Neuronal stem cell (in vitro differentiated cells): ENCODE measurements at regions not wholly inside any gene's neighbourhood (a gene's known extent, or its start where the extent isn't known, plus 50 kb on each side); places are given as distances from the start of the nearest gene placed in this dataset.

ENCODE experiments used
- DNase-seq: peaks from one replicate; pipeline ENCODE4 v3.0.0-alpha.2; 2013; ENCODE audit warnings: low spot score
- H2AFZ ChIP-seq: one replicate; pipeline ENCODE4 v1.6.1; 2013; ENCODE audit warnings: mild to moderate bottlenecking, low read length, inconsistent platforms
- H2AK5ac ChIP-seq: 2 replicates; pipeline ENCODE4 v1.6.1; 2013; ENCODE audit warnings: low read depth, mild to moderate bottlenecking, inconsistent platforms, low read length, moderate library complexity, mixed read lengths
- H2BK120ac ChIP-seq: 2 replicates; pipeline ENCODE4 v1.6.1; 2013; ENCODE audit warnings: low read depth, mild to moderate bottlenecking, inconsistent platforms, low read length, moderate library complexity, mixed read lengths
- H2BK12ac ChIP-seq: one replicate; pipeline ENCODE4 v1.6.1; 2013; ENCODE audit warnings: low read length, inconsistent platforms
- H2BK15ac ChIP-seq: 2 replicates; pipeline ENCODE4 v1.6.1; 2013; ENCODE audit warnings: mild to moderate bottlenecking, low read length, inconsistent platforms, mixed read lengths
- H2BK5ac ChIP-seq: one replicate; pipeline ENCODE4 v1.6.1; 2013; ENCODE audit warnings: inconsistent platforms, mild to moderate bottlenecking, low read length, moderate library complexity
- H3K14ac ChIP-seq: one replicate; pipeline ENCODE4 v1.6.1; 2013; ENCODE audit warnings: low read length, inconsistent platforms
- H3K18ac ChIP-seq: 2 replicates; pipeline ENCODE4 v1.6.1; 2013; ENCODE audit warnings: low read length, inconsistent platforms
- H3K23ac ChIP-seq: 2 replicates; pipeline ENCODE4 v1.6.1; 2013; ENCODE audit warnings: low read depth, mild to moderate bottlenecking, mixed read lengths, low read length, inconsistent platforms; ENCODE audit not compliant: poor library complexity
- H3K27ac ChIP-seq: replicated peaks from 3 replicates; pipeline ENCODE4 v1.5.1; 2013; ENCODE audit warnings: low read length, inconsistent platforms
- H3K27me3 ChIP-seq, 3 experiments: 2 replicates each; pipeline ENCODE4 v1.6.1; 2013; ENCODE audit warnings: low read length in 3 of 3, mild to moderate bottlenecking in 2 of 3, inconsistent platforms in 1 of 3, low read depth in 1 of 3, mixed read lengths in 1 of 3, moderate library complexity in 1 of 3; ENCODE audit not compliant: control insufficient read depth in 3 of 3, insufficient read depth in 3 of 3
- H3K36me3 ChIP-seq, 2 donors: replicated peaks in 1 of 2; 2 replicates each; pipeline ENCODE4 v1.6.1; 2013; ENCODE audit warnings: low read length in 2 of 2; ENCODE audit not compliant: control insufficient read depth in 2 of 2, insufficient read depth in 2 of 2
- H3K4ac ChIP-seq: 2 replicates; pipeline ENCODE4 v1.6.1; 2013; ENCODE audit warnings: inconsistent platforms, mild to moderate bottlenecking, low read length, moderate library complexity
- H3K4me1 ChIP-seq, 2 donors: 1 replicate in 1 of 2; 2 replicates in 1 of 2; pipeline ENCODE4 v1.6.1; 2013; ENCODE audit warnings: low read length in 2 of 2, low read depth in 1 of 2; ENCODE audit not compliant: control insufficient read depth in 2 of 2, insufficient read depth in 1 of 2
- H3K4me2 ChIP-seq: one replicate; pipeline ENCODE4 v1.6.1; 2013; ENCODE audit warnings: mild to moderate bottlenecking, low read length, inconsistent platforms; ENCODE audit not compliant: insufficient read depth, poor library complexity, severe bottlenecking
- H3K4me3 ChIP-seq, 2 donors: 2 replicates each; pipeline ENCODE4 v1.5.1; 2013; ENCODE audit warnings: low read length in 2 of 2, mild to moderate bottlenecking in 2 of 2, inconsistent platforms in 1 of 2, moderate library complexity in 1 of 2
- H3K79me1 ChIP-seq: one replicate; pipeline ENCODE4 v1.6.1; 2013; ENCODE audit warnings: low read depth, mild to moderate bottlenecking, inconsistent platforms, low read length, moderate library complexity
- H3K9ac ChIP-seq: one replicate; pipeline ENCODE4 v1.6.1; 2013; ENCODE audit warnings: mild to moderate bottlenecking, low read depth, low read length, inconsistent platforms; ENCODE audit not compliant: poor library complexity
- H3K9me3 ChIP-seq, 2 donors: replicated peaks in 1 of 2; 2 replicates each; pipeline versions ENCODE3 to v1.6.1; 2013; ENCODE audit warnings: low read length in 2 of 2, mild to moderate bottlenecking in 2 of 2, inconsistent platforms in 1 of 2, low read depth in 1 of 2, mixed read lengths in 1 of 2, moderate library complexity in 1 of 2; ENCODE audit not compliant: control insufficient read depth in 2 of 2, insufficient read depth in 1 of 2
- H4K8ac ChIP-seq: one replicate; pipeline ENCODE4 v1.6.1; 2013; ENCODE audit warnings: low read depth, mild to moderate bottlenecking, inconsistent platforms, low read length, moderate library complexity
- H4K91ac ChIP-seq: one replicate; pipeline ENCODE4 v1.6.1; 2013; ENCODE audit warnings: low read length, low read depth, mild to moderate bottlenecking, inconsistent platforms; ENCODE audit not compliant: poor library complexity
- WGBS, 2 donors: extraction: QIAGEN DNeasy Blood & Tissue Kit; methylation state at CpG; one replicate each; pipeline ENCODE4 v1.1.7; 2013; ENCODE audit warnings: missing lambda C conversion rate in 2 of 2, mixed read lengths in 1 of 2; ENCODE audit not compliant: insufficient read length in 2 of 2, insufficient replicate concordance in 1 of 2; ENCODE audit errors: extremely low coverage in 2 of 2; 5-methylcytosine and 5-hydroxymethylcytosine counted together

GRCh38 chr5:98204798-98205197, 568.7 kb upstream of the RGMB start:
- no peak overlapping the region for H2BK5ac ChIP-seq
- no peak overlapping the region for H4K8ac ChIP-seq

GRCh38 chr5:98205691-98206461, 567.6 kb upstream of the RGMB start:
- Histone ChIP-seq H3K27ac (no peak overlapping the region), H3K4ac (no peak overlapping the region), H2BK5ac (no peak overlapping the region), H3K9me3 (peaks cover 0 to 3% of the 10 kb centered on the region in 2 donors), H4K8ac (no peak overlapping the region), H2BK120ac (no peak overlapping the region), H3K79me1 (no peaks in the 10 kb centered on the region), H2AFZ (peak overlapping the region; percentile 9), H2AK5ac (no peak overlapping the region), H3K4me1 (no peaks in the 10 kb centered on the region), H3K18ac (no peak overlapping the region), H2BK12ac (no peak overlapping the region), H4K91ac (no peak overlapping the region), H3K4me3 (no peak overlapping the region), H3K36me3 (no peaks in the 10 kb centered on the region), H3K23ac (no peak overlapping the region), H3K9ac (no peak overlapping the region), H2BK15ac (no peak overlapping the region), H3K27me3 (no peaks in the 10 kb centered on the region), H3K4me2 (no peak overlapping the region), H3K14ac (no peak overlapping the region)
- no peak for DNase-seq
- WGBS, 2 donors, result no CpG with 5 or more reads among the region's 2 CpGs

More at GRCh38 chr5:98204798-98205197, 568.7 kb upstream of the RGMB start:
- H2BK12ac ChIP-seq, result no peak overlapping the region
- H3K36me3 ChIP-seq, result no peaks in the 10 kb centered on the region
- no peak overlapping the region for H2AFZ ChIP-seq
- H2BK120ac ChIP-seq, result no peak overlapping the region
- no peak overlapping the region for H3K27ac ChIP-seq
- H3K4me1 ChIP-seq, result no peaks in the 10 kb centered on the region
- H4K91ac ChIP-seq, result no peak overlapping the region
- no peak overlapping the region for H3K4me3 ChIP-seq
- no peak overlapping the region for H3K23ac ChIP-seq
- DNase-seq, result no peak
- no peaks in the 10 kb centered on the region for H3K79me1 ChIP-seq
- no peak overlapping the region for H3K9ac ChIP-seq
- H3K4ac ChIP-seq, result no peak overlapping the region
- H3K27me3 ChIP-seq, result no peaks in the 10 kb centered on the region
- no peak overlapping the region for H2AK5ac ChIP-seq
- H2BK15ac ChIP-seq, result no peak overlapping the region
- peaks cover 0 to 3% of the 10 kb centered on the region in 2 donors for H3K9me3 ChIP-seq
- no peak overlapping the region for H3K14ac ChIP-seq
- WGBS, 2 donors, result no CpG with 5 or more reads among the region's 1 CpG
- H3K18ac ChIP-seq, result no peak overlapping the region
- H3K4me2 ChIP-seq, result no peak overlapping the region

GRCh38 chr5:98206566-98206965, 566.9 kb upstream of the RGMB start:
- Histone ChIP-seq H3K4me3 (no peak overlapping the region), H2AFZ (no peak overlapping the region), H2BK120ac (no peak overlapping the region), H3K79me1 (no peaks in the 10 kb centered on the region), H3K23ac (no peak overlapping the region), H3K27me3 (no peaks in the 10 kb centered on the region), H2BK12ac (no peak overlapping the region), H3K27ac (no peak overlapping the region), H3K4ac (no peak overlapping the region), H2BK5ac (no peak overlapping the region), H2AK5ac (no peak overlapping the region), H3K4me1 (no peaks in the 10 kb centered on the region), H4K91ac (no peak overlapping the region), H3K36me3 (no peaks in the 10 kb centered on the region), H3K4me2 (no peak overlapping the region), H2BK15ac (no peak overlapping the region), H3K14ac (no peak overlapping the region), H3K9me3 (peaks cover 0 to 3% of the 10 kb centered on the region in 2 donors), H3K18ac (no peak overlapping the region), H4K8ac (no peak overlapping the region), H3K9ac (no peak overlapping the region)
- no CpG with 5 or more reads among the region's 2 CpGs for WGBS, 2 donors
- no peak for DNase-seq

GRCh38 chr5:98209418-98209817, 564.0 kb upstream of the RGMB start:
- no peak overlapping the region for H2BK120ac ChIP-seq
- no peak for DNase-seq
- H2AK5ac ChIP-seq, result no peak overlapping the region
- H3K36me3 ChIP-seq, result no peaks in the 10 kb centered on the region
- H3K23ac ChIP-seq, result no peak overlapping the region
- no peak overlapping the region for H2BK12ac ChIP-seq
- no peaks in the 10 kb centered on the region for H3K4me1 ChIP-seq
- no peak overlapping the region for H3K4ac ChIP-seq
- H4K8ac ChIP-seq, result no peak overlapping the region
- H3K9ac ChIP-seq, result no peak overlapping the region
- no peak overlapping the region for H2BK15ac ChIP-seq
- no peaks in the 10 kb centered on the region for H3K9me3 ChIP-seq
- no peak overlapping the region for H2BK5ac ChIP-seq
- H3K18ac ChIP-seq, result no peak overlapping the region
- H3K14ac ChIP-seq, result no peak overlapping the region
- H2AFZ ChIP-seq, result no peak overlapping the region
- H3K27ac ChIP-seq, result no peak overlapping the region
- H3K79me1 ChIP-seq, result no peaks in the 10 kb centered on the region
- H3K4me3 ChIP-seq, result no peak overlapping the region
- H3K27me3 ChIP-seq, result no peaks in the 10 kb centered on the region
- H4K91ac ChIP-seq, result no peak overlapping the region
- H3K4me2 ChIP-seq, result no peak overlapping the region
